SK-N-SH treated with all-trans-retinoic acid at 6 μM for 48 hours (cell line): ENCODE measurements at regions not wholly inside any gene's neighbourhood (a gene's known extent, or its start where the extent isn't known, plus 50 kb on each side); places are given as distances from the start of the nearest gene placed in this dataset.

Experiments used
- ATAC-seq: fragments of 200-7000 bp; cut with Tn5 transposase; 3 replicates; pipeline ENCODE4 v1.9.1; 2020; ENCODE audit warnings: mild to moderate bottlenecking, moderate library complexity
- ARNTL ChIP-seq: fragments of 450-650 bp; formaldehyde crosslinking; IDR thresholded peaks from 2 replicates; pipeline ENCODE4 v1.5.0; 2020; ENCODE audit warnings: low read depth, mild to moderate bottlenecking, moderate library complexity, borderline replicate concordance
- BACH2 ChIP-seq: fragments of 250-450 bp; sonication (Bioruptor Pico); IDR thresholded peaks from 2 replicates; pipeline ENCODE4 v1.9.0; 2021; ENCODE audit warnings: mild to moderate bottlenecking, borderline replicate concordance
- CREB5 ChIP-seq: fragments of 250-450 bp; sonication (Bioruptor Pico); IDR thresholded peaks from 2 replicates; pipeline ENCODE4 v1.5.1; 2020; ENCODE audit warnings: low read depth, mild to moderate bottlenecking, moderate library complexity
- CSDC2 ChIP-seq: fragments of 250-450 bp; sonication (Bioruptor Pico); IDR thresholded peaks from 2 replicates; pipeline ENCODE4 v1.5.0; 2020; ENCODE audit warnings: mild to moderate bottlenecking, moderate library complexity
- CSRNP3 ChIP-seq: fragments of 250-450 bp; sonication (Bioruptor Pico); IDR thresholded peaks from 2 replicates; pipeline ENCODE4 v1.5.1; 2021; ENCODE audit warnings: mild to moderate bottlenecking, moderate library complexity
- ESRRG ChIP-seq: fragments of 250-450 bp; sonication (Bioruptor Pico); IDR thresholded peaks from 2 replicates; pipeline ENCODE4 v1.6.1; 2021; ENCODE audit warnings: mild to moderate bottlenecking
- GLIS3 ChIP-seq: fragments of 250-450 bp; sonication (Bioruptor Pico); IDR thresholded peaks from 2 replicates; pipeline ENCODE4 v1.5.0; 2020; ENCODE audit warnings: mild to moderate bottlenecking, moderate library complexity
- ISL1 ChIP-seq: fragments of 250-450 bp; sonication (Bioruptor Pico); IDR thresholded peaks from 2 replicates; pipeline ENCODE4 v2.1.2; 2022; ENCODE audit warnings: mild to moderate bottlenecking, moderate library complexity
- OSR1 ChIP-seq: fragments of 250-450 bp; sonication (Bioruptor Pico); IDR thresholded peaks from 2 replicates; pipeline ENCODE4 v1.8.0; 2022; ENCODE audit warnings: moderate library complexity, mild to moderate bottlenecking, inconsistent platforms
- PATZ1 ChIP-seq: fragments of 250-450 bp; sonication (Bioruptor Pico); IDR thresholded peaks from 2 replicates; pipeline ENCODE4 v1.8.0; 2020; ENCODE audit warnings: mild to moderate bottlenecking, moderate library complexity, borderline replicate concordance
- POU6F1 ChIP-seq: fragments of 250-450 bp; sonication (Bioruptor Pico); IDR thresholded peaks from 2 replicates; pipeline ENCODE4 v1.8.0; 2021; ENCODE audit warnings: low read depth, mild to moderate bottlenecking, moderate library complexity, borderline replicate concordance
- PPARA ChIP-seq: fragments of 250-450 bp; sonication (Bioruptor Pico); IDR thresholded peaks from 2 replicates; pipeline ENCODE4 v1.5.0; 2020; ENCODE audit warnings: mild to moderate bottlenecking, borderline replicate concordance
- RARB ChIP-seq: fragments of 250-450 bp; sonication (Bioruptor Pico); IDR thresholded peaks from 2 replicates; pipeline ENCODE4 v1.8.0; 2021; ENCODE audit warnings: mild to moderate bottlenecking, moderate library complexity
- SNAI2 ChIP-seq: fragments of 250-450 bp; sonication (Bioruptor Pico); IDR thresholded peaks from 2 replicates; pipeline ENCODE4 v1.5.0; 2020; ENCODE audit warnings: mild to moderate bottlenecking, moderate library complexity
- TCF4 ChIP-seq: fragments of 250-450 bp; sonication (Bioruptor Pico); IDR thresholded peaks from 2 replicates; pipeline ENCODE4 v1.8.0; 2021; ENCODE audit warnings: mild to moderate bottlenecking, moderate library complexity, borderline replicate concordance
- TOX ChIP-seq: fragments of 250-450 bp; sonication (Bioruptor Pico); IDR thresholded peaks from 2 replicates; pipeline ENCODE4 v1.8.0; 2021; ENCODE audit warnings: mild to moderate bottlenecking, moderate library complexity, borderline replicate concordance
- TSHZ2 ChIP-seq: fragments of 250-450 bp; sonication (Bioruptor Pico); IDR thresholded peaks from 2 replicates; pipeline ENCODE4 v1.5.0; 2020; ENCODE audit warnings: mild to moderate bottlenecking, moderate library complexity
- ZC3H10 ChIP-seq: fragments of 250-450 bp; sonication (Bioruptor Pico); IDR thresholded peaks from 2 replicates; pipeline ENCODE4 v1.5.1; 2021; ENCODE audit warnings: mild to moderate bottlenecking, moderate library complexity
- ZFP3 ChIP-seq: fragments of 250-450 bp; sonication (Bioruptor Pico); IDR thresholded peaks from 2 replicates; pipeline ENCODE4 v1.5.0; 2020; ENCODE audit warnings: mild to moderate bottlenecking, moderate library complexity
- ZFP30 ChIP-seq: fragments of 450-650 bp; formaldehyde crosslinking; IDR thresholded peaks from 2 replicates; pipeline ENCODE4 v1.5.0; 2022; ENCODE audit warnings: mild to moderate bottlenecking, moderate library complexity
- ZNF565 ChIP-seq: fragments of 450-650 bp; formaldehyde crosslinking; conservative IDR thresholded peaks from 2 replicates; pipeline ENCODE4 v1.5.0; 2020; ENCODE audit warnings: low read depth, mild to moderate bottlenecking, moderate library complexity
- ZNF70 ChIP-seq: fragments of 450-650 bp; formaldehyde crosslinking; IDR thresholded peaks from 2 replicates; pipeline ENCODE4 v1.5.0; 2020; ENCODE audit warnings: mild to moderate bottlenecking, moderate library complexity
- ZNF8 ChIP-seq: fragments of 450-650 bp; formaldehyde crosslinking; IDR thresholded peaks from 2 replicates; pipeline ENCODE4 v1.5.0; 2020; ENCODE audit warnings: mild to moderate bottlenecking, moderate library complexity

GRCh38 chr6:62942000-62942399 lies 269.3 kb upstream of the FKBP1C start:
- no peak for ATAC-seq
- TF ChIP-seq ESRRG (CRISPR knock-in tag): no peak
- TF ChIP-seq ZNF565: no peak
- no peak for TF ChIP-seq TCF4
- no peak for TF ChIP-seq PATZ1
- no peak for TF ChIP-seq TSHZ2
- TF ChIP-seq ZFP30 (CRISPR knock-in tag): no peak
- no peak for TF ChIP-seq BACH2 (CRISPR knock-in tag)
- no peak for TF ChIP-seq ZC3H10 (CRISPR knock-in tag)
- TF ChIP-seq ISL1 (CRISPR knock-in tag): no peak
- TF ChIP-seq ARNTL (CRISPR knock-in tag): no peak
- TF ChIP-seq ZNF70 (CRISPR knock-in tag): no peak
- no peak for TF ChIP-seq POU6F1
- TF ChIP-seq ZNF8 (CRISPR knock-in tag): no peak
- TF ChIP-seq ZFP3: no peak
- TF ChIP-seq RARB (CRISPR knock-in tag): no peak
- TF ChIP-seq CSDC2 (CRISPR knock-in tag): no peak

GRCh38 chr6:62968834-62969233 lies 242.4 kb upstream of the FKBP1C start:
- no peak for ATAC-seq
- TF ChIP-seq ARNTL (CRISPR knock-in tag): no peak
- TF ChIP-seq, all 23 proteins: peak for 0

GRCh38 chr6:62971976-62972658 lies 239.2 kb upstream of the FKBP1C start:
- TF ChIP-seq SNAI2 (CRISPR knock-in tag): no peak
- no peak for TF ChIP-seq TCF4
- TF ChIP-seq TOX (CRISPR knock-in tag): no peak
- no peak for TF ChIP-seq GLIS3 (CRISPR knock-in tag)
- no peak for TF ChIP-seq PPARA (CRISPR knock-in tag)
- TF ChIP-seq ZFP30 (CRISPR knock-in tag): no peak
- TF ChIP-seq BACH2 (CRISPR knock-in tag): no peak
- TF ChIP-seq TSHZ2: no peak
- TF ChIP-seq ISL1 (CRISPR knock-in tag): no peak
- TF ChIP-seq OSR1 (CRISPR knock-in tag): no peak
- no peak for TF ChIP-seq PATZ1
- no peak for TF ChIP-seq CREB5 (CRISPR knock-in tag)
- TF ChIP-seq ZNF70 (CRISPR knock-in tag): no peak
- TF ChIP-seq CSRNP3 (CRISPR knock-in tag): no peak
- no peak for TF ChIP-seq ARNTL (CRISPR knock-in tag)
- no peak for TF ChIP-seq RARB (CRISPR knock-in tag)
- no peak for TF ChIP-seq CSDC2 (CRISPR knock-in tag)
- no peak for ATAC-seq
